ENCODE measurements at regions not wholly inside any gene's neighbourhood (a gene's known extent, or its start where the extent isn't known, plus 50 kb on each side); places are given as distances from the start of the nearest gene placed in this dataset.

DNA sequence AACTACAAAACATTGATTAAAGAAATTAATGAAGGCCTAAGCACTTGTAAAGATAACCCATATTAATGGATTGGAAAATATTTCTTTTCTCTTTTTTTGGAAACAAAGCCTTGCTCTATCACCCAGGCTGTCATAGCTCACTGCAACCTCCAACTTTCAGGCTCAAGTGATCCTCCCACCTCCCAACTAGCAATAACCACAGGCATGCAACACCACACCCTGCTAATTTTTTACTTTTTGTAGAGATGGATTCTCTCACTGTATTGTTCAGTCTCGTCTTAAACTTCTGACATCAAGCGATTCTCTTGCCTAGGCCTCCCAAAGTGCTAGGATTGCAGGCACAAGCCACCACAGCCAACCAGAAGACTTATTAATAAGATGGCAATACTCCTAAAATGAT, 73.4 kb upstream of the NDUFV2 start:
- TF ChIP-seq POLR2A (IDR thresholded peaks at IDR 0.05; ENCODE audit: low read depth, low read length) = no peak
- no peak for TF ChIP-seq POLR2AphosphoS5 (IDR thresholded peaks at IDR 0.05; ENCODE audit: low read depth, low read length)
- TF ChIP-seq TAF1 (IDR thresholded peaks at IDR 0.05; ENCODE audit: low read depth, low read length) = no peak
- no peak for TF ChIP-seq SPI1 (IDR thresholded peaks at IDR 0.05; ENCODE audit: low read depth, low read length)
- no peak for TF ChIP-seq PAX5 (IDR thresholded peaks at IDR 0.05; ENCODE audit: insufficient read depth, low read length, severe bottlenecking)
